Loucy (cell line): ENCODE measurements at regions not wholly inside any gene's neighbourhood (a gene's known extent, or its start where the extent isn't known, plus 50 kb on each side); places are given as distances from the start of the nearest gene placed in this dataset.

ENCODE experiments used
- H2AFZ ChIP-seq: fragments of 200-600 bp; sonication (generic); 2 replicates; pipeline ENCODE4 v1.6.0; 2016; ENCODE audit warnings: antibody characterized with exemption, mild to moderate bottlenecking, low read length, moderate library complexity
- H3F3A ChIP-seq: fragments of 200-600 bp; 2 replicates; pipeline ENCODE4 v1.6.0; 2016; ENCODE audit warnings: antibody characterized with exemption, low read depth, mild to moderate bottlenecking
- H3K27me3 ChIP-seq: fragments of 200-600 bp; sonication (generic); 2 replicates; pipeline ENCODE4 v1.6.1; 2014; ENCODE audit warnings: low read length, mild to moderate bottlenecking; ENCODE audit not compliant: insufficient read depth, poor library complexity, severe bottlenecking
- H3K36me3 ChIP-seq: fragments of 200-600 bp; sonication (generic); 2 replicates; pipeline ENCODE4 v1.6.1; 2016; ENCODE audit warnings: low read length; ENCODE audit not compliant: insufficient read depth
- H3K4me1 ChIP-seq: fragments of 200-600 bp; sonication (generic); 2 replicates; pipeline ENCODE4 v1.5.1; 2014; ENCODE audit warnings: low read length, mild to moderate bottlenecking; ENCODE audit not compliant: insufficient read depth, poor library complexity, severe bottlenecking
- H3K4me2 ChIP-seq: fragments of 200-600 bp; sonication (generic); 2 replicates; pipeline ENCODE4 v1.6.0; 2014; ENCODE audit warnings: antibody characterized with exemption, low read length, low read depth, mild to moderate bottlenecking; ENCODE audit not compliant: poor library complexity, severe bottlenecking
- H3K4me3 ChIP-seq: fragments of 200-600 bp; sonication (generic); 2 replicates; pipeline ENCODE4 v1.5.1; 2014; ENCODE audit warnings: low read length, mild to moderate bottlenecking, mixed read lengths; ENCODE audit not compliant: poor library complexity, severe bottlenecking
- H3K79me2 ChIP-seq: fragments of 200-600 bp; sonication (generic); 2 replicates; pipeline ENCODE4 v1.6.1; 2014; ENCODE audit warnings: low read length; ENCODE audit not compliant: insufficient read depth
- H3K9ac ChIP-seq: fragments of 200-600 bp; sonication (generic); 2 replicates; pipeline ENCODE4 v1.6.0; 2014; ENCODE audit warnings: mild to moderate bottlenecking, low read depth, low read length, moderate library complexity; ENCODE audit not compliant: poor library complexity, severe bottlenecking
- H3K9me2 ChIP-seq: fragments of 200-600 bp; sonication (generic); replicated peaks from 2 replicates; pipeline ENCODE4 v1.6.1; 2016; ENCODE audit warnings: low read depth, low read length, mixed read lengths
- H3K9me3 ChIP-seq: fragments of 200-600 bp; sonication (generic); 2 replicates; pipeline ENCODE4 v1.6.1; 2014; ENCODE audit warnings: mild to moderate bottlenecking, antibody characterized with exemption, low read length, low read depth; ENCODE audit not compliant: insufficient read depth
- H4K20me1 ChIP-seq: fragments of 200-600 bp; sonication (generic); 2 replicates; pipeline ENCODE4 v1.6.0; 2014; ENCODE audit warnings: antibody characterized with exemption, low read length, mild to moderate bottlenecking; ENCODE audit not compliant: insufficient read depth, poor library complexity, severe bottlenecking
- EZH2phosphoT487 ChIP-seq: fragments of 200-600 bp; IDR thresholded peaks from 2 replicates; pipeline ENCODE4 v1.6.1; 2018; ENCODE audit warnings: antibody characterized with exemption, mild to moderate bottlenecking, moderate library complexity, borderline replicate concordance
- TF ChIP-seq, protein P1 (sequence below): fragments of 200-600 bp; sonication (generic); conservative IDR thresholded peaks from 2 replicates; pipeline ENCODE4 v1.5.1; 2014; ENCODE audit warnings: mild to moderate bottlenecking, antibody characterized with exemption, low read length

DNA sequence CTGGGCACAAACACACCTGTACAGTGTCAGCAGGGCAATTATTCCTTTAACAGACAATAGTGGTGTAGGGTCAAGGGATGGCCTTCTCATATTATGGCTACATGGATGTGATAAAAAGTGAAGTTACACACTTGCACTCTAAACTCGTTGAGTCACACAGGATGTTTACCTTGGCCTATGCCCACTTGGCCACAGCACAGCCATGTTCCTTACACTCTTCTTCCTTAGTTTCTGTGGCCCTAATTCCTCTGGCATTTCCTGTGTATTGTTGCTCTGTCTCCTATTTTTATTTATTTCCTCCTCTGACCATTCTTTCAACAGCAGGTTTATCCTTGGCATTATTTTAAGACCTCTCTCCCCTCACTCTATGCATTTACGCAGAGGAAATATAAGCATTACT is 86.8 kb upstream of the NPFFR2 start:
- Histone ChIP-seq H3K79me2 (no peaks in the 10 kb centered on the region), H3K4me1 (no peaks in the 10 kb centered on the region), H3K36me3 (no peaks in the 10 kb centered on the region), H3K9me3 (no peaks in the 10 kb centered on the region), H3K27me3 (no peaks in the 10 kb centered on the region), H2AFZ (no peak overlapping the region), H4K20me1 (no peaks in the 10 kb centered on the region), H3K4me2 (no peak overlapping the region), H3K9me2 (no peaks in the 10 kb centered on the region), H3F3A (no peaks in the 10 kb centered on the region), H3K4me3 (no peak overlapping the region), H3K9ac (no peak overlapping the region)
- TF ChIP-seq, protein P1, sequence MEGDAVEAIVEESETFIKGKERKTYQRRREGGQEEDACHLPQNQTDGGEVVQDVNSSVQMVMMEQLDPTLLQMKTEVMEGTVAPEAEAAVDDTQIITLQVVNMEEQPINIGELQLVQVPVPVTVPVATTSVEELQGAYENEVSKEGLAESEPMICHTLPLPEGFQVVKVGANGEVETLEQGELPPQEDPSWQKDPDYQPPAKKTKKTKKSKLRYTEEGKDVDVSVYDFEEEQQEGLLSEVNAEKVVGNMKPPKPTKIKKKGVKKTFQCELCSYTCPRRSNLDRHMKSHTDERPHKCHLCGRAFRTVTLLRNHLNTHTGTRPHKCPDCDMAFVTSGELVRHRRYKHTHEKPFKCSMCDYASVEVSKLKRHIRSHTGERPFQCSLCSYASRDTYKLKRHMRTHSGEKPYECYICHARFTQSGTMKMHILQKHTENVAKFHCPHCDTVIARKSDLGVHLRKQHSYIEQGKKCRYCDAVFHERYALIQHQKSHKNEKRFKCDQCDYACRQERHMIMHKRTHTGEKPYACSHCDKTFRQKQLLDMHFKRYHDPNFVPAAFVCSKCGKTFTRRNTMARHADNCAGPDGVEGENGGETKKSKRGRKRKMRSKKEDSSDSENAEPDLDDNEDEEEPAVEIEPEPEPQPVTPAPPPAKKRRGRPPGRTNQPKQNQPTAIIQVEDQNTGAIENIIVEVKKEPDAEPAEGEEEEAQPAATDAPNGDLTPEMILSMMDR = no peak
- TF ChIP-seq EZH2phosphoT487 = no peak

GRCh38 chr4:71945791-71946190 is 86.0 kb upstream of the NPFFR2 start:
- H4K20me1 ChIP-seq = no peaks in the 10 kb centered on the region
- no peaks in the 10 kb centered on the region for H3K79me2 ChIP-seq
- no peak overlapping the region for H3K4me2 ChIP-seq
- H3K36me3 ChIP-seq = no peaks in the 10 kb centered on the region
- H3K9me3 ChIP-seq = no peaks in the 10 kb centered on the region
- no peaks in the 10 kb centered on the region for H3K4me1 ChIP-seq
- H3K4me3 ChIP-seq = no peak overlapping the region
- no peak for TF ChIP-seq EZH2phosphoT487
- TF ChIP-seq, protein P1 = no peak
- no peaks in the 10 kb centered on the region for H3K9me2 ChIP-seq
- no peak overlapping the region for H3K9ac ChIP-seq
- H2AFZ ChIP-seq = no peak overlapping the region
- H3F3A ChIP-seq = no peaks in the 10 kb centered on the region
- no peaks in the 10 kb centered on the region for H3K27me3 ChIP-seq

- H3K9me2 ChIP-seq = no peaks in the 10 kb centered on the region
- no peaks in the 10 kb centered on the region for H3K79me2 ChIP-seq
- no peaks in the 10 kb centered on the region for H3K9me3 ChIP-seq
- no peak overlapping the region for H2AFZ ChIP-seq
- no peak overlapping the region for H3K4me3 ChIP-seq
- no peaks in the 10 kb centered on the region for H3F3A ChIP-seq
- H3K4me1 ChIP-seq = no peaks in the 10 kb centered on the region
- no peak overlapping the region for H3K9ac ChIP-seq
- TF ChIP-seq EZH2phosphoT487 = no peak
- TF ChIP-seq, protein P1 = no peak
- no peak overlapping the region for H3K4me2 ChIP-seq
- no peaks in the 10 kb centered on the region for H3K27me3 ChIP-seq
- no peaks in the 10 kb centered on the region for H3K36me3 ChIP-seq
- H4K20me1 ChIP-seq = no peaks in the 10 kb centered on the region
Observed at GRCh38 chr4:71958978-71959377, 72.8 kb upstream of the NPFFR2 start.
